Nephron (organoid): ENCODE measurements at regions not wholly inside any gene's neighbourhood (a gene's known extent, or its start where the extent isn't known, plus 50 kb on each side); places are given as distances from the start of the nearest gene placed in this dataset.

Experiments
- H3K27ac Mint-ChIP-seq, 3 experiments: 2 replicates each; pipeline ENCODE4 v1.8.0; 2020; ENCODE audit warnings: mixed read lengths in 3 of 3, mild to moderate bottlenecking in 2 of 3, moderate library complexity in 1 of 3
- H3K27me3 Mint-ChIP-seq: 2 replicates; pipeline ENCODE4 v1.8.0; 2021; ENCODE audit warnings: low read depth, mild to moderate bottlenecking, moderate library complexity, mixed read lengths
- H3K36me3 Mint-ChIP-seq: 2 replicates; pipeline ENCODE4 v1.8.0; 2020; ENCODE audit warnings: low read depth, mixed read lengths
- H3K4me1 Mint-ChIP-seq: 2 replicates; pipeline ENCODE4 v1.8.0; 2020; ENCODE audit warnings: mixed read lengths
- H3K4me3 Mint-ChIP-seq, 3 experiments: 2 replicates each; pipeline ENCODE4 v1.8.0; 2020; ENCODE audit warnings: mild to moderate bottlenecking in 3 of 3, mixed read lengths in 3 of 3, moderate library complexity in 2 of 3
- H3K9me3 Mint-ChIP-seq: 2 replicates; pipeline ENCODE4 v1.8.0; 2020; ENCODE audit warnings: mixed read lengths
- TF ChIP-seq, protein P1 (sequence below), 3 experiments: fragments of 200-600 bp; sonication (generic); IDR thresholded peaks; one replicate each; pipeline ENCODE4 v1.5.0; 2021; ENCODE audit warnings: antibody characterized with exemption in 3 of 3; ENCODE audit not compliant: unreplicated experiment in 3 of 3

DNA sequence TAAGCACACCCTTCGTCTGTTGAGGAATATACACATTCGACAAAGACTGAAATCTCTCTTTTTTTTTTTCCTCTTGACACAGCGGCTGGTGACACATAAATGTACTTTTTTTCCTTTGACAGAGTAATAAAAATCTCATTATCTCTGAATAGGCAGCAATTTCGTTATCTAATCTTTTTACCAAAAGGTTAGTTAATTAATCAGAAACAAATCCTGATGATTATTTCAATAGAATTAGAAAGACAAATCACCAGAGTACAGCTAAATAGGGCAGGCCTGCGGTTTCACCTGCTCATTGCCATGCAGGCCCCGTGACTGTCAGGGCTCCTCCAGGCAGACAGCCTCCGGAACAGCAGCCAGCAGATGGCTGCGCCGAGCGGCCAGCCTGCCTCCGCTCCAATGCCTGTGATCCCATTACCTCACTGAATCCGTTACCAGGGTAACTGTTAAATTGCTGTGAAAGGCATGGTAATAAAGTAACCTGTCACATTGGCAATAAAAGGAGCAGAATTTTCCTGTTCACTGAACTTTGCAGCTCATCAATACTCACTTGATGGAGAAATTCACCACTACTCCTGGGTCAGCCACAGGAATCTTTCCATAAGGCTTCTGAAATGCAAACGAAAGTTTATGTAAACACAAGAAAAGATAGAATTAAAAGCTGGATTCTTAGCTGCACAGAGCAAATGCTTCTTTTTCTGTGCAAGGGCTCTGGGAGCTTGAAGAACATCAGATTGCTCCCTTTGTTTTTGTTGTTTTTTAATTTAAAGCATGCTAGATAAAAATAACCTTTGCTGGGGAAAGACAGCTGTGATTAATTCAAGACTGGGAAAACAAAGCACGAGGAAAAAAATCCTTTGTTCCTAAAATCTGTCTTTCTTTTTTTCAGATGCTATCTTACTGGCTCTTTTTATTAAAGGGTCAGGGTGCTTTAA lies 666.4 kb upstream of the ZNF608 start:
- Mint-ChIP-seq H3K9me3 (no peaks in the 10 kb centered on the region), H3K27ac (peak overlapping the region; percentile 93 to 98 (median 97)), H3K4me1 (peaks cover 78% of the 10 kb centered on the region), H3K4me3 (peak overlapping the region; percentile 65 to 78 (median 75)), H3K27me3 (peaks cover 8% of the 10 kb centered on the region), H3K36me3 (no peaks in the 10 kb centered on the region)
- TF ChIP-seq, protein P1, sequence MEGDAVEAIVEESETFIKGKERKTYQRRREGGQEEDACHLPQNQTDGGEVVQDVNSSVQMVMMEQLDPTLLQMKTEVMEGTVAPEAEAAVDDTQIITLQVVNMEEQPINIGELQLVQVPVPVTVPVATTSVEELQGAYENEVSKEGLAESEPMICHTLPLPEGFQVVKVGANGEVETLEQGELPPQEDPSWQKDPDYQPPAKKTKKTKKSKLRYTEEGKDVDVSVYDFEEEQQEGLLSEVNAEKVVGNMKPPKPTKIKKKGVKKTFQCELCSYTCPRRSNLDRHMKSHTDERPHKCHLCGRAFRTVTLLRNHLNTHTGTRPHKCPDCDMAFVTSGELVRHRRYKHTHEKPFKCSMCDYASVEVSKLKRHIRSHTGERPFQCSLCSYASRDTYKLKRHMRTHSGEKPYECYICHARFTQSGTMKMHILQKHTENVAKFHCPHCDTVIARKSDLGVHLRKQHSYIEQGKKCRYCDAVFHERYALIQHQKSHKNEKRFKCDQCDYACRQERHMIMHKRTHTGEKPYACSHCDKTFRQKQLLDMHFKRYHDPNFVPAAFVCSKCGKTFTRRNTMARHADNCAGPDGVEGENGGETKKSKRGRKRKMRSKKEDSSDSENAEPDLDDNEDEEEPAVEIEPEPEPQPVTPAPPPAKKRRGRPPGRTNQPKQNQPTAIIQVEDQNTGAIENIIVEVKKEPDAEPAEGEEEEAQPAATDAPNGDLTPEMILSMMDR (IDR thresholded peaks at IDR 0.05; ENCODE audit: unreplicated experiment in 3 of 3) = peak; percentile 26 to 49 (median 47)

DNA sequence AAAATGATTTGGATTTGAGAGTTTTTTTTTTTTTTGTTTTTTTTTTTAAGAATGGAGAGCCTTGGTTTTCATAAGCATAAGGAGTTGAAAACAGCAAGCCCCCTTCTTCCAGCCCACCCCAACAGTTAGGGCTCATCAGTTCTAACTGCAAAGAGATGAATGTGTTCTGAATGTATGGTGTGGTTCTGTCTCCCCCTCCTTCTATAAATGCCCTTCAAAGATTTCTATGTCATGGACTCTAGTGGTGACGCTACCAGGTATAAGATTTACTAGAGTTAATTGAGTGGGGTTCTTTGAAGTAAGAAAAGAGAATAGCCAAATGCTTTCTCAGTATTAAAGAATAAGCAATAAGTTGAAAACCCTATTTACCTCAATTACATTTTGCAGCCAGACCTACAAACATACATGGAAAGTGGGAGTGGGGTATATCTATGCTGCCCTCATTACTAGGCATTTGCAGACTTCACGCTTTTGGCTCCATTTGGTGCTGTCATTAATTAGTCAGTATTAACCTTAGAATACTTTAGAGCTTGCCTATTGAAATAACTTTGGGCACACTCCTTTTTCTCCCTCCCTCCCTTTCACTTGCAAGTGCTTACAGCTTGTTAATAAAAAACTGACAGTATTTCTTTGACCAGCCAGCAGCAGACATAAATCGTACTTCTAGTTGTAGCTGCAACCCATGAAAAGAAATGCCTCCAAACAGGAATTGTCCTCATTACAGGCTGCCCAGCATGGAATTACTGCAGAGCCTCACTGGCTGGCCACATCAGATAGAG lies 667.2 kb upstream of the ZNF608 start:
- Mint-ChIP-seq H3K27me3 (peaks cover 10% of the 10 kb centered on the region), H3K4me3 (peak overlapping the region; percentile 47 to 78 (median 62)), H3K27ac (peak overlapping the region; percentile 93 to 98 (median 97)), H3K4me1 (peaks cover 69% of the 10 kb centered on the region), H3K9me3 (no peaks in the 10 kb centered on the region), H3K36me3 (no peaks in the 10 kb centered on the region)
- TF ChIP-seq, protein P1 (IDR thresholded peaks at IDR 0.05; ENCODE audit: unreplicated experiment in 3 of 3) = no peak

DNA sequence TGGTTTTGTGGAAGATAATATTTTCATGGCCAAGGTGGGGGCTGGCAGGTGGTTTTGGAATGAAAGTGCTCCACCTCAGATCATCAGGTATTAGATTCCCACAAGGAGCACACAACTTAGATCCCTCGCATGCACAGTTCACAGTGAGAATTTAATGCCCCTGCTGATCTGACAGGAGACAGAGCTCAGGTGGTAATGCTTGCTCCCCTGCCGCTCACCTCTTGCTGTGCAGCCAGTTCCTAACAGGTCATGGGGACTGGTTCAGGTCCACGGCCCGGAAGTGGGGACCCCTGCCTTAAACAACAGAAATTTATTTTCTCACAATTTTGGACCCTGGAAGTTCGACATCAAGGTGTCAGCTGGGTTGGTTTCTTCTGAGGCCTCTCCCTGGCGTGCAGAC lies 668.7 kb upstream of the ZNF608 start:
- H3K27ac Mint-ChIP-seq = peak overlapping the region; percentile 78 to 98 (median 97)
- H3K9me3 Mint-ChIP-seq = no peaks in the 10 kb centered on the region
- H3K4me1 Mint-ChIP-seq = peaks cover 55% of the 10 kb centered on the region
- H3K27me3 Mint-ChIP-seq = peaks cover 10% of the 10 kb centered on the region
- no peak overlapping the region for H3K4me3 Mint-ChIP-seq
- TF ChIP-seq, protein P1 (IDR thresholded peaks at IDR 0.05; ENCODE audit: unreplicated experiment in 3 of 3) = no peak
- no peaks in the 10 kb centered on the region for H3K36me3 Mint-ChIP-seq

- Mint-ChIP-seq H3K27ac (peak overlapping the region; percentile 78 to 98 (median 97)), H3K4me1 (peaks cover 45% of the 10 kb centered on the region), H3K4me3 (no peak overlapping the region), H3K27me3 (peaks cover 10% of the 10 kb centered on the region), H3K9me3 (no peaks in the 10 kb centered on the region), H3K36me3 (no peaks in the 10 kb centered on the region)
- TF ChIP-seq, protein P1 (IDR thresholded peaks at IDR 0.05; ENCODE audit: unreplicated experiment in 3 of 3) = no peak
Observed at GRCh38 chr5:125416055-125416454, 669.6 kb upstream of the ZNF608 start.

- peaks cover 10% of the 10 kb centered on the region for H3K4me1 Mint-ChIP-seq
- H3K9me3 Mint-ChIP-seq = peaks cover 2% of the 10 kb centered on the region
- peaks cover 6% of the 10 kb centered on the region for H3K27me3 Mint-ChIP-seq
- no peak overlapping the region for H3K27ac Mint-ChIP-seq
- TF ChIP-seq, protein P1 (IDR thresholded peaks at IDR 0.05; ENCODE audit: unreplicated experiment in 3 of 3) = no peak
- no peaks in the 10 kb centered on the region for H3K36me3 Mint-ChIP-seq
- H3K4me3 Mint-ChIP-seq = no peak overlapping the region
Observed at GRCh38 chr5:125421006-125421405, 674.6 kb upstream of the ZNF608 start.
